Mesenchymal stem cell (in vitro differentiated cells and primary cell): ENCODE measurements at regions not wholly inside any gene's neighbourhood (a gene's known extent, or its start where the extent isn't known, plus 50 kb on each side); places are given as distances from the start of the nearest gene placed in this dataset.
A peak's percentile ranks its signal among the peaks of the same experiment; 100 is the strongest.
"Not testable (repeated sequence)": the region's sequence is repeated elsewhere in the genome, so short reads cannot be mapped to it uniquely, and the experiment has no call there.

Experiments
- DNase-seq: peaks from one replicate; pipeline ENCODE4 v3.0.0-alpha.2; 2013
- H2AFZ ChIP-seq: one replicate; pipeline ENCODE4 v1.6.1; 2013; ENCODE audit warnings: low read depth, mild to moderate bottlenecking, control low read depth, inconsistent platforms, low read length, moderate library complexity
- H2AK5ac ChIP-seq: 2 replicates; pipeline ENCODE4 v1.6.1; 2013; ENCODE audit warnings: low read length, moderate library complexity, mild to moderate bottlenecking, inconsistent platforms; ENCODE audit not compliant: severe bottlenecking
- H2BK120ac ChIP-seq: one replicate; pipeline ENCODE4 v1.6.1; 2013; ENCODE audit warnings: low read depth, mild to moderate bottlenecking, inconsistent platforms, low read length, moderate library complexity
- H2BK12ac ChIP-seq, 2 experiments: one replicate each; pipeline ENCODE4 v1.6.1; 2013; ENCODE audit warnings: inconsistent platforms in 2 of 2, low read length in 2 of 2, mild to moderate bottlenecking in 2 of 2, moderate library complexity in 2 of 2, control low read depth in 1 of 2
- H2BK15ac ChIP-seq: one replicate; pipeline ENCODE4 v1.6.1; 2013; ENCODE audit warnings: mild to moderate bottlenecking, low read depth, inconsistent platforms; ENCODE audit not compliant: poor library complexity, severe bottlenecking
- H2BK5ac ChIP-seq: 2 replicates; pipeline ENCODE4 v1.6.1; 2013; ENCODE audit warnings: low read depth, mild to moderate bottlenecking, low read length, control low read depth, inconsistent platforms; ENCODE audit not compliant: poor library complexity, severe bottlenecking
- H3K14ac ChIP-seq, 2 experiments: one replicate each; pipeline ENCODE4 v1.6.1; 2013; ENCODE audit warnings: inconsistent platforms in 2 of 2, low read length in 2 of 2, control low read depth in 1 of 2, mild to moderate bottlenecking in 1 of 2, moderate library complexity in 1 of 2
- H3K18ac ChIP-seq, 2 experiments: one replicate each; pipeline ENCODE4 v1.6.1; 2013; ENCODE audit warnings: inconsistent platforms in 2 of 2, low read length in 2 of 2, control low read depth in 1 of 2, low read depth in 1 of 2, mild to moderate bottlenecking in 1 of 2
- H3K23ac ChIP-seq, 2 experiments: one replicate each; pipeline ENCODE4 v1.6.1; 2013; ENCODE audit warnings: inconsistent platforms in 2 of 2, low read length in 2 of 2, mild to moderate bottlenecking in 2 of 2, moderate library complexity in 2 of 2, control low read depth in 1 of 2
- H3K27ac ChIP-seq: 2 replicates; pipeline ENCODE4 v1.5.1; 2013; ENCODE audit warnings: mild to moderate bottlenecking, moderate library complexity, low read length, control low read depth, inconsistent platforms; ENCODE audit not compliant: poor library complexity, severe bottlenecking
- H3K27me3 ChIP-seq, 2 experiments: 2 replicates each; pipeline versions ENCODE4 v1.6.1 to v1.7.0; 2013; ENCODE audit warnings: low read length in 2 of 2, mild to moderate bottlenecking in 2 of 2, moderate library complexity in 2 of 2, control low read depth in 1 of 2, inconsistent platforms in 1 of 2; ENCODE audit not compliant: control insufficient read depth in 1 of 2, insufficient read depth in 1 of 2
- H3K36me3 ChIP-seq, 2 experiments: 2 replicates each; pipeline versions ENCODE4 v1.6.1 to v1.7.0; 2013; ENCODE audit warnings: low read length in 2 of 2, control low read depth in 1 of 2, inconsistent platforms in 1 of 2, low read depth in 1 of 2, mild to moderate bottlenecking in 1 of 2; ENCODE audit not compliant: insufficient read depth in 2 of 2, control insufficient read depth in 1 of 2
- H3K4ac ChIP-seq, 2 experiments: one replicate each; pipeline ENCODE4 v1.6.1; 2013; ENCODE audit warnings: inconsistent platforms in 2 of 2, low read length in 2 of 2, mild to moderate bottlenecking in 2 of 2, moderate library complexity in 2 of 2, control low read depth in 1 of 2, low read depth in 1 of 2
- H3K4me1 ChIP-seq: 2 replicates; pipeline ENCODE4 v1.6.1; 2013; ENCODE audit warnings: low read depth, low read length, control low read depth; ENCODE audit not compliant: control insufficient read depth, insufficient read depth
- H3K4me2 ChIP-seq: 2 replicates; pipeline ENCODE4 v1.6.1; 2013; ENCODE audit warnings: low read length, mild to moderate bottlenecking, inconsistent platforms; ENCODE audit not compliant: poor library complexity, severe bottlenecking
- H3K4me3 ChIP-seq, 2 experiments: 2 replicates each; pipeline versions ENCODE4 v1.5.1 to v1.7.0; 2013; ENCODE audit warnings: low read length in 2 of 2, mild to moderate bottlenecking in 2 of 2, control low read depth in 1 of 2, low read depth in 1 of 2; ENCODE audit not compliant: insufficient read depth in 1 of 2
- H3K79me1 ChIP-seq: replicated peaks from 2 replicates; pipeline ENCODE4 v1.6.1; 2013; ENCODE audit warnings: mild to moderate bottlenecking, control low read depth, low read length, inconsistent platforms; ENCODE audit not compliant: poor library complexity, severe bottlenecking
- H3K9ac ChIP-seq: 2 replicates; pipeline ENCODE4 v1.7.0; 2013; ENCODE audit warnings: mild to moderate bottlenecking, low read length, moderate library complexity
- H3K9me3 ChIP-seq: 2 replicates; pipeline ENCODE4 v1.7.0; 2013; ENCODE audit warnings: mild to moderate bottlenecking, low read length; ENCODE audit not compliant: control insufficient read depth
- H4K8ac ChIP-seq: one replicate; pipeline ENCODE4 v1.6.1; 2013; ENCODE audit warnings: inconsistent platforms, mild to moderate bottlenecking, low read length, moderate library complexity
- H4K91ac ChIP-seq: one replicate; pipeline ENCODE4 v1.6.1; 2013; ENCODE audit warnings: mild to moderate bottlenecking, low read length, inconsistent platforms
- WGBS: methylation state at CpG from one replicate; pipeline ENCODE4 v1.1.7; 2013; ENCODE audit warnings: mixed read lengths; 5-methylcytosine and 5-hydroxymethylcytosine counted together

DNA sequence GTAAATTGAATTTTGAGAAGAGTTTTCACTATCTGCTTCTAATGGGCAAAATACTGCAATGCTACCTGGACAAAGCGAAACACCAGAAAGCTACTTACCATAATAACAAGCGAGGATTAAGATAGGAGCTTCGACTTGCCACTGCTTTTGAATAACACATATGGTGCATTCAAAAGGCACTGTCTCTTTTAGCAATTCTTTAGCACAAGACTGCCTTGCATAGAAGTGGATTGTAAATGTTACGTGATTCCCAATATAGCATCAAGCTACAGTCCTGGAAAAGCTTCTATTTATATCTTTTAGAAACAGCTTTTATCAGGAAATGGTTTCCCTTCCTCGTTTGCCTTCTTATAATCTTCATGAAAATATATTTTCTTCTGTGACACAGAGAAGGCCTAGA lies 258.7 kb upstream of the PDE3A start:
- Histone ChIP-seq H3K9me3 (no peaks in the 10 kb centered on the region), H3K4me3 (no peak overlapping the region), H3K18ac (no peak overlapping the region), H4K8ac (no peak overlapping the region), H3K14ac (no peak overlapping the region), H4K91ac (no peak overlapping the region), H3K79me1 (no peaks in the 10 kb centered on the region), H2BK5ac (no peak overlapping the region), H3K27ac (no peak overlapping the region), H3K4ac (no peak overlapping the region), H2BK120ac (no peak overlapping the region), H3K4me1 (no peaks in the 10 kb centered on the region), H2BK15ac (no peak overlapping the region), H3K23ac (no peak overlapping the region), H3K27me3 (no peaks in the 10 kb centered on the region), H2AK5ac (no peak overlapping the region), H2BK12ac (no peak overlapping the region), H3K4me2 (no peak overlapping the region), H3K9ac (no peak overlapping the region), H2AFZ (no peak overlapping the region), H3K36me3 (no peaks in the 10 kb centered on the region)
- DNase-seq = no peak
- 87% methylated on average over 4 of the region's 5 CpGs for WGBS

- not testable (repeated sequence) for H3K4me2 ChIP-seq, H3K27ac ChIP-seq, H3K23ac ChIP-seq, H2AK5ac ChIP-seq, H2AFZ ChIP-seq, H3K9ac ChIP-seq, H3K27me3 ChIP-seq, H4K91ac ChIP-seq, H3K4me1 ChIP-seq, H2BK5ac ChIP-seq, H3K14ac ChIP-seq, H2BK12ac ChIP-seq, H2BK120ac ChIP-seq, DNase-seq, H3K9me3 ChIP-seq, H3K4ac ChIP-seq, H4K8ac ChIP-seq, H3K79me1 ChIP-seq, H2BK15ac ChIP-seq, H3K36me3 ChIP-seq, H3K18ac ChIP-seq, H3K4me3 ChIP-seq
- 97% methylated on average over 5 of the region's 25 CpGs for WGBS
These were observed 253.0 kb upstream of the PDE3A start for GRCh38 chr12:20115371-20115770.

- no peak overlapping the region for H3K23ac ChIP-seq
- H2AK5ac ChIP-seq = no peak overlapping the region
- no peak overlapping the region for H2BK15ac ChIP-seq
- no peaks in the 10 kb centered on the region for H3K4me1 ChIP-seq
- H3K9ac ChIP-seq = peak overlapping the region; percentile 6
- H3K4me2 ChIP-seq = no peak overlapping the region
- no peak overlapping the region for H3K14ac ChIP-seq
- DNase-seq = no peak
- no peak overlapping the region for H3K18ac ChIP-seq
- H3K27me3 ChIP-seq = peaks cover 0 to 3% of the 10 kb centered on the region in 2 experiments
- H2BK120ac ChIP-seq = no peak overlapping the region
- no peak overlapping the region for H4K8ac ChIP-seq
- WGBS = 100% methylated on average over 3 of the region's 11 CpGs
- no peak overlapping the region for H3K4ac ChIP-seq
- no peaks in the 10 kb centered on the region for H3K36me3 ChIP-seq
- H3K79me1 ChIP-seq = no peaks in the 10 kb centered on the region
- H4K91ac ChIP-seq = no peak overlapping the region
- no peak overlapping the region for H3K27ac ChIP-seq
- H2BK5ac ChIP-seq = no peak overlapping the region
- no peak overlapping the region for H2BK12ac ChIP-seq
- no peak overlapping the region for H2AFZ ChIP-seq
- H3K4me3 ChIP-seq = no peak overlapping the region
- H3K9me3 ChIP-seq = no peaks in the 10 kb centered on the region
These were observed 248.5 kb upstream of the PDE3A start for GRCh38 chr12:20119596-20120402.

- H3K9me3 ChIP-seq = no peaks in the 10 kb centered on the region
- H3K27ac ChIP-seq = no peak overlapping the region
- H3K18ac ChIP-seq = no peak overlapping the region
- no peak overlapping the region for H2BK15ac ChIP-seq
- DNase-seq = no peak
- H3K9ac ChIP-seq = peak overlapping the region; percentile 6
- no peaks in the 10 kb centered on the region for H3K79me1 ChIP-seq
- H2BK120ac ChIP-seq = no peak overlapping the region
- no peak overlapping the region for H3K4ac ChIP-seq
- H3K4me2 ChIP-seq = no peak overlapping the region
- peaks cover 0 to 3% of the 10 kb centered on the region in 2 experiments for H3K27me3 ChIP-seq
- no peak overlapping the region for H2BK5ac ChIP-seq
- H3K4me3 ChIP-seq = no peak overlapping the region
- no peaks in the 10 kb centered on the region for H3K4me1 ChIP-seq
- H4K91ac ChIP-seq = no peak overlapping the region
- no peak overlapping the region for H2AFZ ChIP-seq
- no peak overlapping the region for H2BK12ac ChIP-seq
- H3K23ac ChIP-seq = no peak overlapping the region
- no peak overlapping the region for H3K14ac ChIP-seq
- no peaks in the 10 kb centered on the region for H3K36me3 ChIP-seq
- no peak overlapping the region for H2AK5ac ChIP-seq
- no peak overlapping the region for H4K8ac ChIP-seq
These were observed 248.0 kb upstream of the PDE3A start for GRCh38 chr12:20120403-20120725.
